ENCODE measurements at regions not wholly inside any gene's neighbourhood (a gene's known extent, or its start where the extent isn't known, plus 50 kb on each side); places are given as distances from the start of the nearest gene placed in this dataset.

DNA sequence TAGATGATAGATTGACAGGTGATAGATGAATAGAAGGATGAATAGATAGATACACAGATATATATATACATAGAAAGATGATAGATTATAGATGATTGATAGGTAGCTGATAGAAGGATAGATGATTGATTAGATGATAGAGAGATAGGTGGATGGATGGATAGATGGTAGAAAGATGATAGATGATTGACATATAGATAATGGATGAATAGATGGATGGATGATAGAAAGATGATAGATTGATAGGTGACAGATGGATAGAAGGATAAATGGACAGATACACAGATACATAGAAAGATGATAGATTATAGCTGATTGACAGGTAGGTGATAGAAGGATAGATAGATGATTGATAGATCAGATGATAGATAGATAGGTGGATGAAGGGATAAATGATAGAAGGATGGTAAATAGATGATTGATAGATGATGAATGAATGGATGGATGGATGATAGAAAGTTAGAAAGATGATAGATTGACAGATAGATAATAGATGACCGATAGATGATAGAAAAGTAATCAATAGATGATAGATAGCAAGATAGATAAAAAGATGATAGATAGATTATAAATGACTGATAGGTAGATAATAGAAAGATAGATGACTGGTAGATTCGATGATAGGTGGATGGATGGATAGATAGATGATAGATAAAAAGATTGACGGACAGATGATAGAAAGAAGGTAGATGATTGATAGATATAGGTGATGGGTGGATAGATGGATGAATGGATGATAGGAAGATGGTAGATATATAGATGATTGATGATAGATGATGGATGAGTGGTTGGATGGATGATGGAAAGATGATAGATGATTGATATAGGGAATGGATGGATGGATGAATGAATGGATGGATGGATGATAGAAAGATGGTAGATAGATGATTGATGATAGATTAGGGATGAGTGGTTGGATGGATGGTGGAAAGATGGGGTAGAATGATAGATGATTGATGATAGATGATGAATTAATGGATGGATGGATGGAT lies 80.4 kb downstream of the MICALL2 start:
- Histone ChIP-seq H3K27ac (no peak overlapping the region), H3K4me3 (ENCODE audit: low read depth, low read length) (no peak overlapping the region), H3K9me3 (ENCODE audit: severe bottlenecking) (no peaks in the 10 kb centered on the region), H3K27me3 (ENCODE audit: insufficient read depth, low read depth, severe bottlenecking) (no peaks in the 10 kb centered on the region), H3K36me3 (no peaks in the 10 kb centered on the region)
- TF ChIP-seq, protein P1, sequence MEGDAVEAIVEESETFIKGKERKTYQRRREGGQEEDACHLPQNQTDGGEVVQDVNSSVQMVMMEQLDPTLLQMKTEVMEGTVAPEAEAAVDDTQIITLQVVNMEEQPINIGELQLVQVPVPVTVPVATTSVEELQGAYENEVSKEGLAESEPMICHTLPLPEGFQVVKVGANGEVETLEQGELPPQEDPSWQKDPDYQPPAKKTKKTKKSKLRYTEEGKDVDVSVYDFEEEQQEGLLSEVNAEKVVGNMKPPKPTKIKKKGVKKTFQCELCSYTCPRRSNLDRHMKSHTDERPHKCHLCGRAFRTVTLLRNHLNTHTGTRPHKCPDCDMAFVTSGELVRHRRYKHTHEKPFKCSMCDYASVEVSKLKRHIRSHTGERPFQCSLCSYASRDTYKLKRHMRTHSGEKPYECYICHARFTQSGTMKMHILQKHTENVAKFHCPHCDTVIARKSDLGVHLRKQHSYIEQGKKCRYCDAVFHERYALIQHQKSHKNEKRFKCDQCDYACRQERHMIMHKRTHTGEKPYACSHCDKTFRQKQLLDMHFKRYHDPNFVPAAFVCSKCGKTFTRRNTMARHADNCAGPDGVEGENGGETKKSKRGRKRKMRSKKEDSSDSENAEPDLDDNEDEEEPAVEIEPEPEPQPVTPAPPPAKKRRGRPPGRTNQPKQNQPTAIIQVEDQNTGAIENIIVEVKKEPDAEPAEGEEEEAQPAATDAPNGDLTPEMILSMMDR (IDR thresholded peaks at IDR 0.05; ENCODE audit: low read depth, low read length): no peak
- no peak for DNase-seq

DNA sequence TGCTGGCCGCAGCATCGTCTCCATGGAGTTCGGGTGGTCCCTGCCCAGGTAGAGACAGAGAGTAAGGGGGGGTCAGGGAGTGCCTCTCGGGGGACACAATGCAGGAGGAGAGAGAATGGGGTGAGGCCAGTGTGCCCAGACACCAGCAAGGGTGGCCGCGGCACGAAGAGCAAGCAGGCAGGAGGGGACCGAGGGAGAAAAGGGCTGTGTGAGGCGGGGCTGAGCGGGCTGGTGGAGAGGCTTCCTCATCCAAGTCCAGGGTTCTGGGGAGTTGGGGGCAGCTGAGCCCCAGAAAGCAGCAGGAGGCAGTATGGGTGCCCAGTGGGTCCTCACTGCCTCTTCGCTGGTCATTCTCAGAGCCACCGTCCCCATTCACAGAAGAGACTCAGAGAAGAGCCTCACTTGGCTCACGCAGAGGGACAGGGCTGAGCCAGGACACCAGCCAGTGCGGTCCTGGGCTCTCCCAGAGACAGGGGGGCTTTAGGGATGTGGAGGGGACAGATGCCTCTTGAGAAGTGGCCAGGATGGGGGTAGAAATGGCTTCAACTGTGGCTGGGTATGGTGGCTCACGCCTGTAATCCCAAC lies 78.9 kb downstream of the MICALL2 start:
- H3K9me3 ChIP-seq (ENCODE audit: severe bottlenecking): no peaks in the 10 kb centered on the region
- H3K36me3 ChIP-seq: no peaks in the 10 kb centered on the region
- no peak for DNase-seq
- H3K27ac ChIP-seq: no peak overlapping the region
- H3K4me3 ChIP-seq (ENCODE audit: low read depth, low read length): no peak overlapping the region
- no peaks in the 10 kb centered on the region for H3K27me3 ChIP-seq (ENCODE audit: insufficient read depth, low read depth, severe bottlenecking)
- TF ChIP-seq, protein P1 (IDR thresholded peaks at IDR 0.05; ENCODE audit: low read depth, low read length): no peak

DNA sequence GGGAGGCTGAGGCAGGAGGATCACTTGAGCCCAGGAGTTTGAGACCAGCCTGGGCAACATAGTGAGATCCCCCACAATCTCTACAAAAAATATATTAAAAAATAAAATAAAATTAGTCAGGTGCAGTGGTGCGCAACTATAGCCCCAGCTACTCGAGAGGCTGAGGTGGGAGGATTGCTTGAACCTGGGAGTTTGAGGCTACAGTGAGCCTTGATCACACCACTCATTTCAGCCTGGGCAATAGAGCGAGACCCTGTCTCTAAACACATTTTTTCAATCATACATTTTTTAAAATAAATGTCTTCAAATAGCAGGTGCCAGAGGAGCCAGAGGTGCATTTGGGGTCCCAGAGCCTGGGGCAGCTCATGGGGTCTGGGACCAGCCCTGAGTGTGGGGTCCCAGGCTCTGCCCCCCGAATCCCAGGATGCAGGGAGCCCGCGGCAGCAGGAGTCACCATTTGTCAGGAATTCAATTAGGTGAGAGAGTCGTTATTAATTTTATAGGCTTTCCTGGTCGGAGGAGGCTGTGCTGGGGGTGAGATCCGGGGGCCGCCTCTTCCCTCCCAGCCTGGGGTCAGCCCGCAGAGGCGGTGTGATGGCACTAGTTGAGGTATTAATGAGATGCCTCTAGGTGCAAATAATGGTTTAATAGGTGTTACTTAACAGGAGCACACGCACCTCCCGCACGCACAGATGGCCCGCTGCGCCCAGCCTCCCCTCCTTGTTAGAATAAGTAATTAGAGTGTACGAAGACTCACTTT lies 78.3 kb downstream of the MICALL2 start:
- H3K27me3 ChIP-seq (ENCODE audit: insufficient read depth, low read depth, severe bottlenecking): no peaks in the 10 kb centered on the region
- no peak for DNase-seq
- H3K4me3 ChIP-seq (ENCODE audit: low read depth, low read length): no peak overlapping the region
- H3K36me3 ChIP-seq: no peaks in the 10 kb centered on the region
- H3K9me3 ChIP-seq (ENCODE audit: severe bottlenecking): no peaks in the 10 kb centered on the region
- TF ChIP-seq, protein P1 (IDR thresholded peaks at IDR 0.05; ENCODE audit: low read depth, low read length): no peak
- H3K27ac ChIP-seq: no peak overlapping the region

DNA sequence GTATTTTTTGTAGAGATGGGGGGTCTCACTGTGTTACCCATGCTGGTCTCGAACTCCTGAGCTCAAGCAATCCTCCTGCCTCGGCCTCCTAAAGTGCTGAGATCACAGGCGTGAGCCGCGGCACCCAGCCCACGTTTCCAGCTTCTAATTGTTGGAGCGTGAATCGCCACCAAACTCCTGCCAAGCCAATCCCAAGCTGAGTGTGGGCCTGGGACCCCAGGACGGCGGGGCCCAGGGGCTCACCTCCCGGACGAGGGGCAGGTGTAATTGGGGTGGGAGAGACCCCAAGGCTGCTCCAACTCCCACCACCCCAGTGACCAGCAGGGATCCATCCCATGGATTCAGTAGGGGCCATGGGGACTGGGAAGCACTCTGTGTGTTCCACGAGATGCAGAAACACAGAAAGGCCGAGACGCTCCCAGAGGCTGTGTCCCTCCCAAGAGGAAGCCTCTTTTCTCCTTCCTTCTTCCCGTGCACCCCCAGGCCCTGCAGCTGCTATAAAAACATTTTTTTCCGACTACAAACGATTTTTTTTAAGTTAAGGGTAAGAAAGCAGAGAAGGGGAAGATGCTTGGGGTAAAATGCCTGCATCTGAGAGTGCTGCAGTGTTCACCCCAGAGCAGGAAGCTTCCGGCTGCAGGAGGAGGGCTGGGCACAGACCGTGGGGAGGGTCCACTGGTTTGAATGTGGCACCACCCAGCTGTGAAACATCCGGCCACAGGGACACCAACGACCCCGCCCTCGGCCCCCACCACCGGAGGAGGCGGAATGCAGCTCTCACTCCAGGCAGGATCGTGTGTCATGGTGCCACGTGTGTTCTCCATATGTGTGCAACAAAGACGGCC lies 76.5 kb downstream of the MICALL2 start:
- no peaks in the 10 kb centered on the region for H3K27me3 ChIP-seq (ENCODE audit: insufficient read depth, low read depth, severe bottlenecking)
- TF ChIP-seq, protein P1 (IDR thresholded peaks at IDR 0.05; ENCODE audit: low read depth, low read length): no peak
- no peak overlapping the region for H3K4me3 ChIP-seq (ENCODE audit: low read depth, low read length)
- no peaks in the 10 kb centered on the region for H3K36me3 ChIP-seq
- no peak for DNase-seq
- no peaks in the 10 kb centered on the region for H3K9me3 ChIP-seq (ENCODE audit: severe bottlenecking)
- H3K27ac ChIP-seq: no peak overlapping the region

DNA sequence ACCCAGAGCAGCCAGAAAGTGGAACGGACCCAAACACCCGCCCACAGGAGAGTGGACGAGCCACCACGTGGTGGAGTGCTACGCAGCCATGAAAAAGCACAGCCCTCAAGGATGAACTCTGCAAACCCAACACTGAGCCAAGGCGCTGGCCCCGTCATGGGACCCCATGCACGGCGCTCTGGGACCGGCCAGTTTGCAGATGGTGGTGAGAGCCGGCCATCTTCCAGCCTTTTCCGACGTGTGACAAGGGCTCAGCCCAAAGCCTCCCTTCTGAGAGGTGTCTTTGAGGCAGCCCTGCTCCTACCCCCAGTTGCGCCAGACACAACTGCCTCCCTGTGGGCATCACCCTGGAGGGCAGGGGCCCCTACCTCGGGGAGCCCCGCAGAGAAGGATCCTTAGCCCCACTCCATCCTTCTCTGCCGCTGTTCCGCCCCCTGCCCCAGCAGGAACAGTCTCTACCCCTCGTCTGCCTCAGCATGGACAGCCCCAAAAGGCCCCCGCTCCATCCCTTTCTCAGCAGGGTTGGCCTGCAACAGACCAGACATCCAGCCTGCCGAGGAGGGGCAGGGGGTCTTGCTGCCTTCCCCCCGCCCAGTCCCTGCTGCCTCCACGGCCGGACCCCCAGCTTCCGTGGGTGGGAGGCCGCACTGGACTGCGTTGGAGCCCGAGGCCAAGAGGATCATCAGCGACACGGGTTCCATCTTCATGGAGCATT lies 75.7 kb downstream of the MICALL2 start:
- Histone ChIP-seq H3K27me3 (ENCODE audit: insufficient read depth, low read depth, severe bottlenecking) (no peaks in the 10 kb centered on the region), H3K27ac (no peak overlapping the region)
- TF ChIP-seq, protein P1 (IDR thresholded peaks at IDR 0.05; ENCODE audit: low read depth, low read length): no peak

More for the DNA sequence above, 75.7 kb downstream of the MICALL2 start:
- Histone ChIP-seq H3K4me3 (ENCODE audit: low read depth, low read length) (no peak overlapping the region), H3K9me3 (ENCODE audit: severe bottlenecking) (no peaks in the 10 kb centered on the region), H3K36me3 (no peaks in the 10 kb centered on the region)
- no peak for DNase-seq

All from WERI-Rb-1 (cell line).